Transverse colon (tissue), 4 donors: ENCODE measurements at regions not wholly inside any gene's neighbourhood (a gene's known extent, or its start where the extent isn't known, plus 50 kb on each side); places are given as distances from the start of the nearest gene placed in this dataset.

Experiments used
- EP300 ChIP-seq: sonication (generic); formaldehyde crosslinking; IDR thresholded peaks from one replicate; pipeline ENCODE4 v1.6.1; 2017; ENCODE audit warnings: antibody characterized with exemption, low read depth
- POLR2A ChIP-seq: fragments of 450-650 bp; IDR thresholded peaks from one replicate; pipeline ENCODE4 v1.6.1; 2016; ENCODE audit warnings: antibody characterized with exemption, mild to moderate bottlenecking, moderate library complexity
- POLR2AphosphoS5 ChIP-seq, 3 donors: sonication (generic); formaldehyde crosslinking; IDR thresholded peaks; one replicate each; pipeline ENCODE4 v1.6.1; 2016; ENCODE audit warnings: antibody characterized with exemption in 3 of 3
- TF ChIP-seq, protein P1 (sequence below), 5 experiments: fragments of 200-600 bp in 3 of 5; fragments of 450-650 bp in 2 of 5; sonication (generic) in 3 of 5; IDR thresholded peaks; 1 replicate in 2 of 5; 2 replicates in 3 of 5; pipeline ENCODE4 v1.5.1; 2016 to 2017; ENCODE audit warnings: antibody characterized with exemption in 5 of 5, inconsistent platforms in 3 of 5, mild to moderate bottlenecking in 2 of 5, moderate library complexity in 1 of 5

DNA sequence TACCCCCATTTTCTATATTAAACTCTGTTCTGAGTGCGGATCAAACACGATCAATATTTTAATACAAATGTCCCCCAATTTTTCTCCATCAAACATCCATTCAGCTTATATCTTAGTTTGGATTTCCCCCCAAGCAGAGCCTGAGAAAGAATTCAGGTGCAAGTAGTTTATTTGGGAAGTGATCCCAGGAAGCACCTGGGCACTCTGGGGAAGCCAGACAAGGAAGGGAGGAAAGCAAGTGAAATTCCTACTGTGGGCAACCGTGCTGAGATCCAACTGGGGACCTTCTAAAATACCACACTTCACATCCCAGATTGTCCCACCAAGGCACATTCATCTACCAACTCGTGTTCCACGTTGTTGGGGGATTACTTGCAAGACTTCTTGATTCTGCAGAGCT is 323.4 kb upstream of the NBEA start:
- TF ChIP-seq POLR2A (no peak), POLR2AphosphoS5 (IDR thresholded peaks at IDR 0.05) (no peak), EP300 (no peak)
- TF ChIP-seq, protein P1, sequence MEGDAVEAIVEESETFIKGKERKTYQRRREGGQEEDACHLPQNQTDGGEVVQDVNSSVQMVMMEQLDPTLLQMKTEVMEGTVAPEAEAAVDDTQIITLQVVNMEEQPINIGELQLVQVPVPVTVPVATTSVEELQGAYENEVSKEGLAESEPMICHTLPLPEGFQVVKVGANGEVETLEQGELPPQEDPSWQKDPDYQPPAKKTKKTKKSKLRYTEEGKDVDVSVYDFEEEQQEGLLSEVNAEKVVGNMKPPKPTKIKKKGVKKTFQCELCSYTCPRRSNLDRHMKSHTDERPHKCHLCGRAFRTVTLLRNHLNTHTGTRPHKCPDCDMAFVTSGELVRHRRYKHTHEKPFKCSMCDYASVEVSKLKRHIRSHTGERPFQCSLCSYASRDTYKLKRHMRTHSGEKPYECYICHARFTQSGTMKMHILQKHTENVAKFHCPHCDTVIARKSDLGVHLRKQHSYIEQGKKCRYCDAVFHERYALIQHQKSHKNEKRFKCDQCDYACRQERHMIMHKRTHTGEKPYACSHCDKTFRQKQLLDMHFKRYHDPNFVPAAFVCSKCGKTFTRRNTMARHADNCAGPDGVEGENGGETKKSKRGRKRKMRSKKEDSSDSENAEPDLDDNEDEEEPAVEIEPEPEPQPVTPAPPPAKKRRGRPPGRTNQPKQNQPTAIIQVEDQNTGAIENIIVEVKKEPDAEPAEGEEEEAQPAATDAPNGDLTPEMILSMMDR (IDR thresholded peaks at IDR 0.05): no peak
